GM18867 (cell line): ENCODE measurements at regions not wholly inside any gene's neighbourhood (a gene's known extent, or its start where the extent isn't known, plus 50 kb on each side); places are given as distances from the start of the nearest gene placed in this dataset.
"Not testable (repeated sequence)": the region's sequence is repeated elsewhere in the genome, so short reads cannot be mapped to it uniquely, and the experiment has no call there.

Experiments
- ATAC-seq: cut with Tn5 transposase; IDR thresholded peaks from one replicate; pipeline ENCODE4 v1.9.1; 2021; ENCODE audit warnings: mild to moderate bottlenecking, moderate library complexity; ENCODE audit not compliant: unreplicated experiment

DNA sequence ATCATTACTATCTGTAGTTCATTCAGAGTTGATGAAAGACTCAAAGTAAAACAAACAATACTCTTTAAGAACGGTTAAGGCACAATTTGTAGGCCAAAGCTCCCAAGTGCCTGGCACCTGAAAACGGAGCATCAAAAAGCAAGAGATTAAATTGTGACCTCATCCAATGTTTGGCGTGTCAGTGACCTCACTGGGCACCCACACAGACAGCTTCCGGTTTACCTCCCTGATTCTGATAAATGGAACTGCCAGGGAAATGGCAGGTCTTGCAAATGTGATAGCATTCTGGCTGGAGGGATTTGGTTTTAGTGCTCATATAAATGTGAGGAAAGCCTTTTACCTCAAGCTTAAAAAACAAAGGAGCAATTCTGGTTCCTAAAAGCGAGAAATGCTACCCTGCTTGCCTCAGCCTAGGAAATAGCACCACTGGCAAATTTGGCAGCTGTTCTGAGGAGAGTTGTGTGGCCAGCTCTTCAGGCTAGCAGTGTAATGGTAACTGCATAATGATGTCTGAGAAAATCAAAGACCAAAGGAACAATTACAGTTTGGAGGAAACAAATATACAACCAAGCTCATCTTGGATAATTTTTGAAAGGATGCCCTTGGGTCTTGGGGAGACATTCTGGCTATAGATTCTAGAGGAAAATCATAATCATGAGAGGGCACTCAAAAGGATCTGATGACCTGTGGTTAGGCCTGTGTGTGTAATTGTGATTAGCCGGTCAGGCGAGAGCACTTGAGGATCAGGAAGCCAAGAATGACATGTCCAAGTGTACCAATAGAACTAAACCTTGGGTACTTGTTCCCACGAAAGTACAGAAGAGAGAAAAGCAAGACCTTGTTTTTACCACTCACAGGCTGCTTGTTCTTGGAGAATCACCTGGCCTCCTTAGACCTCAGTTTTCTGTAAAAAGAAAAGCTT, 174.3 kb downstream of the TFAP2B start:
- no peak for ATAC-seq

- no peak for ATAC-seq
Observed at GRCh38 chr6:50993941-50994720, 175.5 kb downstream of the TFAP2B start.

DNA sequence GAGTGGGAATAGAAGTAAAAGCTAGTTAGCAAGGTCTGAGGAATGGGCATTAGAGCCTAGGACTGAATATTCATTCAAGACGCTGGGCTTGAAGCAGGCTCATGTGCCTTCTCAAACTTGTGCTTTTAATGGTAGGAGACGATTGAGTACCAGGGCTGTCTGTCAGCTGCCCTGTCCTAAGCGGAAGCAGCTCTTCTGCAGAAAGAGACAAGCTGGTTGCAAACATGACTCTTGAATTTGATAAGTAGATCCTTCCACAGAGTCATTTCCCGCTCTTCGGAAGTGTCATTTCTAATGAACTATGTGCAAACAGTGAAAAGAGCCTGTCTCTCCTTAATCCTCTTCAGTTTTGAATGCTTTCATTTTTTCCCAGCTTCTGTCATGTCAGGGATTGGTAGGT, 176.4 kb downstream of the TFAP2B start:
- no peak for ATAC-seq

- no peak for ATAC-seq
Observed at GRCh38 chr6:50998905-50999304, 180.2 kb downstream of the TFAP2B start.

GRCh38 chr6:51001399-51001798, 182.7 kb downstream of the TFAP2B start:
- no peak for ATAC-seq

DNA sequence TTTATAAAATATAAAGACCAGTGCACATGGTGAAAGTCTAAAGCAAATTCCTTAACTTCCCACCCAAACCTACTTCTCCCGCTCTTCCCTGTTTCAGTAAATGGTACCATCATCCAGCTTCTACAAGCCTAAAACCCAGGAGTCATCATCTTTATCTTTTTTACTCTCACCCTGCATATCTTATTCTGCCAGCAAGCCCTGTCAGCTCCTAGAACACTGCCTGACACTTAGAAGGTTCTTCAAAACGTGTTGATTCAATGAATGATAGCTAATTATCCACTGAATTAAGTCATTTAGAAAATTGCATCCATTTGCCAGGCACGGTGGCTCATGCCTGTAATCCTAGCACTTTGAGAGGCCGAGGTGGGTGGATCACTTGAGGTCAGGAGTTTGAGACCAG, 185.7 kb downstream of the TFAP2B start:
- no peak for ATAC-seq

- no peak for ATAC-seq
Observed at GRCh38 chr6:51005779-51006178, 187.1 kb downstream of the TFAP2B start.

GRCh38 chr6:51007237-51007636, 188.6 kb downstream of the TFAP2B start:
- ATAC-seq, result no peak

- not testable (repeated sequence) for ATAC-seq
Observed at GRCh38 chr6:51008693-51009092, 190.0 kb downstream of the TFAP2B start.

- ATAC-seq, result no peak
Observed at GRCh38 chr6:51013376-51013775, 194.7 kb downstream of the TFAP2B start.

DNA sequence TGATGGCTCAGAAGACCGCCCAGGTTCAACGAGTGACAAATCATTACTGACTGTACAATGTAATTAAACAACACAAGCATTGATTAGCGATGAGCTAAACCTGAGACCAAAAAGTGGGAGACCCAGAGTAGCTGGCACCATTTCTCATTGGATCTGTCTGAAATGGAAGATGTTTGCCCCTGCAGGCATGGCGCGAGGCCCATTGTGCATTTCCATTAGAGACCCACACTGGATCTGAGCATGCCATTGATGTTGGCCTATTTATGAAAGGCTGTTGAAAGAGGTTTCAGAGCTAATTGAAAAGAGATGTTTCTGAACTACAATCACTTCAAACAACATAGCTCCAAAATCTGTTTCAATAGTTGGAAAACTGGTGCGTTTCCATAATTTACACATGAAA, 196.7 kb downstream of the TFAP2B start:
- ATAC-seq, result no peak

GRCh38 chr6:51016489-51016888, 197.8 kb downstream of the TFAP2B start:
- no peak for ATAC-seq

DNA sequence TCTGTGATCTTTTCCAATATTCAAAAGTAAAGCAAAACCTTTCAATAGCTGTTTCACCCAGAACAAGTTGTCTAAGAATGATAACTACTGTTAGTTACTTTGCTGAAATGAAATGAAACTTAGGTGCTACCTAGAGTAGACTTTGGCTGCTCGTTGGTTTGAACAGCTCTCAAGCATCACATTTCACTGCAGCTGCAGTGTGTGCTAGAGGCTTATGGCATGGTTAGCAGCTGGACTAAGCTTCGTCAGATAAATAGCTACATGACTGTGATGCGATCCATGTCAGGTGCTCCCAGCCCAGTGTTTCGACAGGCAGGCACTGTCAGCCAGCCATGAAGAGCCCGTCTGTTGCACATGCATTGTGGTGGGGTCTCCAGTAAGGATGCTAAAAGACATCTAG, 201.1 kb downstream of the TFAP2B start:
- no peak for ATAC-seq

- ATAC-seq, result no peak
Observed at GRCh38 chr6:51021171-51021570, 202.5 kb downstream of the TFAP2B start.

DNA sequence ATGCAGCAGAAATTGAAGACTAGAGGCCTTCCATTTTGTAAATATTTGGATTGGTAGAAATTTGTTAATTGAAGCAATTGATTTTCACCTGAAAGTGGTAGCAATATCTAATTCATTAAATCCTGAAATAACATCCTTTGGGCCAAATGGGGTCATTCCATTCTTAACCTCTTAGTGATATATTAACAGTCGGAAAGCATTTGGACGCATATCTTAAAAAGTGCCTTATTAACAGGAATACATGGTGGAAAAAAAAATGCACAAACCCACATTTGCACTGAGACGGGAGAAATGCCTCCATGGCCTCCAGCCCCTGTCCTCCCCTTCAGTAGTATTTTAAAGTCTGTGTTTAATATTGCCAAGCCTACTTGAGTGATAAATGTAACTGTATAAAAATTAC, 205.5 kb downstream of the TFAP2B start:
- no peak for ATAC-seq

GRCh38 chr6:51025082-51025777, 206.6 kb downstream of the TFAP2B start:
- no peak for ATAC-seq

GRCh38 chr6:51027283-51028065, 208.8 kb downstream of the TFAP2B start:
- ATAC-seq, result no peak

DNA sequence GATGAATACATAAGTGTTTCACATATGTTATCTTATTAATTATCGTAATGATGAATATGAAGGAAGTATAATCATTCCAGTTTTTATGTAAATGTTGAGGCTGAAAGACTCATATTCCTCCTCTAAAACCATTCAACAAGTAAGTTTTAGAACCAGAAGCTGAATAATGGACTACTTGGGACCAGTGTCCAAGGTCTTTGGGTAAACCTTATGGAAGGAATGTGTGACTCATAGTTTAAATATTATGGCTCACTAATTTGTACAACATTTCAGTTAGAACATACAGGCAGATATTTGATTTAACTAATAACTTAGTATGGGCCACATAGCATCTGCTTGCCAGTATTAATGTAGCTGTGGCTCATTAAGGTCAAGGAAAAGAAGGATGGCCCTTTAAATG, 209.6 kb downstream of the TFAP2B start:
- no peak for ATAC-seq

- ATAC-seq, result no peak
Observed at GRCh38 chr6:51029561-51029960, 210.9 kb downstream of the TFAP2B start.

GRCh38 chr6:51045548-51045947, 226.9 kb downstream of the TFAP2B start:
- no peak for ATAC-seq
